ENCODE measurements at regions not wholly inside any gene's neighbourhood (a gene's known extent, or its start where the extent isn't known, plus 50 kb on each side); places are given as distances from the start of the nearest gene placed in this dataset.

GRCh38 chr3:180478695-180479094 lies 123.3 kb upstream of the TTC14 start:
- Histone ChIP-seq H3K9me3 (replicated peaks; ENCODE audit: low read length) (no peaks in the 10 kb centered on the region), H3K9ac (ENCODE audit: low read depth, low read length) (no peak overlapping the region), H3K36me3 (ENCODE audit: insufficient read depth, low read length) (no peaks in the 10 kb centered on the region), H3K27me3 (ENCODE audit: control insufficient read depth, insufficient read depth, low read length) (no peaks in the 10 kb centered on the region), H3K4me3 (ENCODE audit: low read length) (no peak overlapping the region), H3K4me2 (ENCODE audit: low read length) (no peak overlapping the region), H3K4me1 (ENCODE audit: control insufficient read depth, insufficient read depth, low read length) (no peaks in the 10 kb centered on the region)

- no peak overlapping the region for H3K4me2 ChIP-seq (ENCODE audit: low read length)
Observed at GRCh38 chr3:180492047-180492446, 109.9 kb upstream of the TTC14 start.

GRCh38 chr3:180496995-180497394 lies 105.0 kb upstream of the TTC14 start:
- no peaks in the 10 kb centered on the region for H3K36me3 ChIP-seq (ENCODE audit: insufficient read depth, low read length)
- H3K9me3 ChIP-seq (replicated peaks; ENCODE audit: low read length), result no peaks in the 10 kb centered on the region
- H3K4me2 ChIP-seq (ENCODE audit: low read length), result no peak overlapping the region
- H3K9ac ChIP-seq (ENCODE audit: low read depth, low read length), result no peak overlapping the region
- no peak overlapping the region for H3K4me3 ChIP-seq (ENCODE audit: low read length)
- H3K4me1 ChIP-seq (ENCODE audit: control insufficient read depth, insufficient read depth, low read length), result no peaks in the 10 kb centered on the region
- no peaks in the 10 kb centered on the region for H3K27me3 ChIP-seq (ENCODE audit: control insufficient read depth, insufficient read depth, low read length)

More at GRCh38 chr3:180492047-180492446, 109.9 kb upstream of the TTC14 start:
- no peaks in the 10 kb centered on the region for H3K9me3 ChIP-seq (replicated peaks; ENCODE audit: low read length)
- no peaks in the 10 kb centered on the region for H3K36me3 ChIP-seq (ENCODE audit: insufficient read depth, low read length)
- no peak overlapping the region for H3K9ac ChIP-seq (ENCODE audit: low read depth, low read length)
- no peaks in the 10 kb centered on the region for H3K4me1 ChIP-seq (ENCODE audit: control insufficient read depth, insufficient read depth, low read length)
- no peaks in the 10 kb centered on the region for H3K27me3 ChIP-seq (ENCODE audit: control insufficient read depth, insufficient read depth, low read length)
- no peak overlapping the region for H3K4me3 ChIP-seq (ENCODE audit: low read length)

- H3K9ac ChIP-seq (ENCODE audit: low read depth, low read length), result no peak overlapping the region
- H3K27me3 ChIP-seq (ENCODE audit: control insufficient read depth, insufficient read depth, low read length), result no peaks in the 10 kb centered on the region
- no peaks in the 10 kb centered on the region for H3K9me3 ChIP-seq (replicated peaks; ENCODE audit: low read length)
- no peak overlapping the region for H3K4me2 ChIP-seq (ENCODE audit: low read length)
- no peaks in the 10 kb centered on the region for H3K4me1 ChIP-seq (ENCODE audit: control insufficient read depth, insufficient read depth, low read length)
- no peak overlapping the region for H3K4me3 ChIP-seq (ENCODE audit: low read length)
- H3K36me3 ChIP-seq (ENCODE audit: insufficient read depth, low read length), result no peaks in the 10 kb centered on the region
Observed at GRCh38 chr3:180516368-180516767, 85.6 kb upstream of the TTC14 start.

GRCh38 chr3:180523040-180523439 lies 78.9 kb upstream of the TTC14 start:
- Histone ChIP-seq H3K4me3 (ENCODE audit: low read length) (no peak overlapping the region), H3K36me3 (ENCODE audit: insufficient read depth, low read length) (no peaks in the 10 kb centered on the region), H3K9me3 (replicated peaks; ENCODE audit: low read length) (no peaks in the 10 kb centered on the region), H3K27me3 (ENCODE audit: control insufficient read depth, insufficient read depth, low read length) (no peaks in the 10 kb centered on the region), H3K4me1 (ENCODE audit: control insufficient read depth, insufficient read depth, low read length) (no peaks in the 10 kb centered on the region), H3K9ac (ENCODE audit: low read depth, low read length) (no peak overlapping the region), H3K4me2 (ENCODE audit: low read length) (no peak overlapping the region)

GRCh38 chr3:180528843-180529242 lies 73.1 kb upstream of the TTC14 start:
- H3K4me3 ChIP-seq (ENCODE audit: low read length), result no peak overlapping the region
- no peaks in the 10 kb centered on the region for H3K36me3 ChIP-seq (ENCODE audit: insufficient read depth, low read length)
- no peaks in the 10 kb centered on the region for H3K4me1 ChIP-seq (ENCODE audit: control insufficient read depth, insufficient read depth, low read length)
- H3K9ac ChIP-seq (ENCODE audit: low read depth, low read length), result no peak overlapping the region
- no peaks in the 10 kb centered on the region for H3K27me3 ChIP-seq (ENCODE audit: control insufficient read depth, insufficient read depth, low read length)
- H3K9me3 ChIP-seq (replicated peaks; ENCODE audit: low read length), result no peaks in the 10 kb centered on the region
- no peak overlapping the region for H3K4me2 ChIP-seq (ENCODE audit: low read length)

GRCh38 chr3:180529778-180530177 lies 72.2 kb upstream of the TTC14 start:
- H3K9ac ChIP-seq (ENCODE audit: low read depth, low read length), result no peak overlapping the region
- no peak overlapping the region for H3K4me2 ChIP-seq (ENCODE audit: low read length)
- H3K36me3 ChIP-seq (ENCODE audit: insufficient read depth, low read length), result no peaks in the 10 kb centered on the region
- H3K9me3 ChIP-seq (replicated peaks; ENCODE audit: low read length), result no peaks in the 10 kb centered on the region
- no peaks in the 10 kb centered on the region for H3K4me1 ChIP-seq (ENCODE audit: control insufficient read depth, insufficient read depth, low read length)
- no peaks in the 10 kb centered on the region for H3K27me3 ChIP-seq (ENCODE audit: control insufficient read depth, insufficient read depth, low read length)
- no peak overlapping the region for H3K4me3 ChIP-seq (ENCODE audit: low read length)

GRCh38 chr3:180530276-180530675 lies 71.7 kb upstream of the TTC14 start:
- Histone ChIP-seq H3K36me3 (ENCODE audit: insufficient read depth, low read length) (no peaks in the 10 kb centered on the region), H3K4me1 (ENCODE audit: control insufficient read depth, insufficient read depth, low read length) (no peaks in the 10 kb centered on the region), H3K9me3 (replicated peaks; ENCODE audit: low read length) (no peaks in the 10 kb centered on the region), H3K9ac (ENCODE audit: low read depth, low read length) (no peak overlapping the region), H3K4me2 (ENCODE audit: low read length) (no peak overlapping the region), H3K27me3 (ENCODE audit: control insufficient read depth, insufficient read depth, low read length) (no peaks in the 10 kb centered on the region), H3K4me3 (ENCODE audit: low read length) (no peak overlapping the region)

GRCh38 chr3:180531303-180532278 lies 70.4 kb upstream of the TTC14 start:
- Histone ChIP-seq H3K4me3 (ENCODE audit: low read length) (no peak overlapping the region), H3K36me3 (ENCODE audit: insufficient read depth, low read length) (no peaks in the 10 kb centered on the region), H3K9me3 (replicated peaks; ENCODE audit: low read length) (no peaks in the 10 kb centered on the region), H3K4me2 (ENCODE audit: low read length) (no peak overlapping the region), H3K9ac (ENCODE audit: low read depth, low read length) (no peak overlapping the region), H3K27me3 (ENCODE audit: control insufficient read depth, insufficient read depth, low read length) (no peaks in the 10 kb centered on the region), H3K4me1 (ENCODE audit: control insufficient read depth, insufficient read depth, low read length) (no peaks in the 10 kb centered on the region)

GRCh38 chr3:180534828-180535227 lies 67.1 kb upstream of the TTC14 start:
- Histone ChIP-seq H3K36me3 (ENCODE audit: insufficient read depth, low read length) (no peaks in the 10 kb centered on the region), H3K4me3 (ENCODE audit: low read length) (no peak overlapping the region), H3K4me2 (ENCODE audit: low read length) (no peak overlapping the region), H3K9me3 (replicated peaks; ENCODE audit: low read length) (no peaks in the 10 kb centered on the region), H3K4me1 (ENCODE audit: control insufficient read depth, insufficient read depth, low read length) (no peaks in the 10 kb centered on the region), H3K9ac (ENCODE audit: low read depth, low read length) (no peak overlapping the region), H3K27me3 (ENCODE audit: control insufficient read depth, insufficient read depth, low read length) (no peaks in the 10 kb centered on the region)

GRCh38 chr3:180538493-180538892 lies 63.5 kb upstream of the TTC14 start:
- Histone ChIP-seq H3K4me1 (ENCODE audit: control insufficient read depth, insufficient read depth, low read length) (no peaks in the 10 kb centered on the region), H3K36me3 (ENCODE audit: insufficient read depth, low read length) (no peaks in the 10 kb centered on the region), H3K4me2 (ENCODE audit: low read length) (no peak overlapping the region), H3K4me3 (ENCODE audit: low read length) (no peak overlapping the region), H3K27me3 (ENCODE audit: control insufficient read depth, insufficient read depth, low read length) (no peaks in the 10 kb centered on the region), H3K9ac (ENCODE audit: low read depth, low read length) (no peak overlapping the region), H3K9me3 (replicated peaks; ENCODE audit: low read length) (no peaks in the 10 kb centered on the region)

- Histone ChIP-seq H3K4me2 (ENCODE audit: low read length) (no peak overlapping the region), H3K9me3 (replicated peaks; ENCODE audit: low read length) (no peaks in the 10 kb centered on the region), H3K27me3 (ENCODE audit: control insufficient read depth, insufficient read depth, low read length) (no peaks in the 10 kb centered on the region)
Observed at GRCh38 chr3:180543877-180544276, 58.1 kb upstream of the TTC14 start.

More at GRCh38 chr3:180543877-180544276, 58.1 kb upstream of the TTC14 start:
- peaks cover 3% of the 10 kb centered on the region for H3K4me1 ChIP-seq (ENCODE audit: control insufficient read depth, insufficient read depth, low read length)
- no peak overlapping the region for H3K9ac ChIP-seq (ENCODE audit: low read depth, low read length)
- no peaks in the 10 kb centered on the region for H3K36me3 ChIP-seq (ENCODE audit: insufficient read depth, low read length)
- H3K4me3 ChIP-seq (ENCODE audit: low read length), result no peak overlapping the region

Data from skeletal muscle satellite cell (primary cell).